ENCODE measurements at regions not wholly inside any gene's neighbourhood (a gene's known extent, or its start where the extent isn't known, plus 50 kb on each side); places are given as distances from the start of the nearest gene placed in this dataset.
A peak's percentile ranks its signal among the peaks of the same experiment; 100 is the strongest.
"Not testable (repeated sequence)": the region's sequence is repeated elsewhere in the genome, so short reads cannot be mapped to it uniquely, and the experiment has no call there.

- not testable (repeated sequence) for ATAC-seq (ENCODE audit: low FRiP score); DNase-seq (ENCODE audit: low spot score)
These were observed 64.0 kb upstream of the PLEKHM1 start for GRCh38 chr17:45554479-45554878.

- not testable (repeated sequence) for DNase-seq (ENCODE audit: low spot score)
These were observed 68.3 kb upstream of the PLEKHM1 start for GRCh38 chr17:45558821-45559220.

GRCh38 chr17:45562868-45563267 is 72.3 kb upstream of the PLEKHM1 start:
- not testable (repeated sequence) for DNase-seq (ENCODE audit: low spot score); ATAC-seq (ENCODE audit: low FRiP score)

More at GRCh38 chr17:45558821-45559220, 68.3 kb upstream of the PLEKHM1 start:
- not testable (repeated sequence) for ATAC-seq (ENCODE audit: low FRiP score)

GRCh38 chr17:45563283-45563682 is 72.8 kb upstream of the PLEKHM1 start:
- not testable (repeated sequence) for ATAC-seq (ENCODE audit: low FRiP score); DNase-seq (ENCODE audit: low spot score)

GRCh38 chr17:45568275-45568674 is 77.8 kb upstream of the PLEKHM1 start:
- not testable (repeated sequence) for ATAC-seq (ENCODE audit: low FRiP score); DNase-seq (ENCODE audit: low spot score)

- not testable (repeated sequence) for ATAC-seq (ENCODE audit: low FRiP score); DNase-seq (ENCODE audit: low spot score)
These were observed 82.8 kb upstream of the PLEKHM1 start for GRCh38 chr17:45573326-45573725.

- DNase-seq (ENCODE audit: low spot score) (no peak), ATAC-seq (ENCODE audit: low FRiP score) (peak; percentile 52)
- no peak for TF ChIP-seq CTCF (IDR thresholded peaks at IDR 0.05)
These were observed 83.6 kb upstream of the PLEKHM1 start for GRCh38 chr17:45573924-45574770.

- ATAC-seq (ENCODE audit: low FRiP score): no peak
- TF ChIP-seq CTCF (IDR thresholded peaks at IDR 0.05): no peak
These were observed 84.8 kb upstream of the PLEKHM1 start for GRCh38 chr17:45575126-45575885.

GRCh38 chr17:45576527-45577307 is 86.2 kb upstream of the PLEKHM1 start:
- not testable (repeated sequence) for DNase-seq (ENCODE audit: low spot score); ATAC-seq (ENCODE audit: low FRiP score)

More at GRCh38 chr17:45575126-45575885, 84.8 kb upstream of the PLEKHM1 start:
- no peak for DNase-seq (ENCODE audit: low spot score)

- no peak for TF ChIP-seq CTCF (IDR thresholded peaks at IDR 0.05)
- DNase-seq (ENCODE audit: low spot score) (no peak), ATAC-seq (ENCODE audit: low FRiP score) (no peak)
These were observed 87.2 kb upstream of the PLEKHM1 start for GRCh38 chr17:45577571-45578279.
